ENCODE measurements at regions not wholly inside any gene's neighbourhood (a gene's known extent, or its start where the extent isn't known, plus 50 kb on each side); places are given as distances from the start of the nearest gene placed in this dataset.
"Not testable (repeated sequence)": the region's sequence is repeated elsewhere in the genome, so short reads cannot be mapped to it uniquely, and the experiment has no call there.

DNA sequence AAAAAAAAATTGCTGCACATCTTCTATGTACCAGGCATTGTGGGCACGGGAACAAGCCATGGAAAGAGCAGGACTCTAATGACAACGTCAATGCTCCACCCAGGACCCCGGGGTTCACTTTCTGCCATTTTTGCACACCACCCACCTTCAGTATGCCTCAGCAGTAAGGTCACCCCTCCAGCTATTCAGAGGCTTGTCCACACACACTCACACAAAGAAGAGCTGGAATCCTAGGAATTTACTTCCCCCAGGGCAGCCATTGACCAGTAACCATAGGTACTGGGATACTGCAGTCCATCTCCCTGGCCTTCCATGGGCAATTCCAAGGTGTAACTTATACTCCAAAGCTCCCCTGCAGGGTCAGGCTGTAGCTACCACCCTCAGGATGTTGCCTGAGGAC is 170.8 kb downstream of the SUCLG1 start:
- no peak for DNase-seq (ENCODE audit: low spot score)

DNA sequence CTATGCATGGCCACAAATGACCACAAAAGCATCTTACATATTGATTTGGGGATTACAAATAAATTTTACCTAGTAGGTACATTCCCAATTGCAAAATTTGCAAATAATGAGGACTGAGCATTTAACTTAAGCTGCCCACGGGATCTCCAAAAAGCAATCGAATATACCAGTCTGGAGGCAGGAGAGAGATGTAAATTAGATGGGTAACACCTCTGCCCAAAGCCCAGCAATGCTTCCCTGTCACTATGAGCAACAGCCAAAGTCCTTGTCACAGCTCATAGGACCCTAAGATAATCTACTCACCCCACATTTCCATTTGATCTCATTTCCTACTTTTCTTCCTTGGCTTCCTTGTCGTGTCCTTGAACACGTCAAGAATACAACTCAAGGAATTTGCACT is 172.2 kb downstream of the SUCLG1 start:
- no peak for DNase-seq (ENCODE audit: low spot score)

DNA sequence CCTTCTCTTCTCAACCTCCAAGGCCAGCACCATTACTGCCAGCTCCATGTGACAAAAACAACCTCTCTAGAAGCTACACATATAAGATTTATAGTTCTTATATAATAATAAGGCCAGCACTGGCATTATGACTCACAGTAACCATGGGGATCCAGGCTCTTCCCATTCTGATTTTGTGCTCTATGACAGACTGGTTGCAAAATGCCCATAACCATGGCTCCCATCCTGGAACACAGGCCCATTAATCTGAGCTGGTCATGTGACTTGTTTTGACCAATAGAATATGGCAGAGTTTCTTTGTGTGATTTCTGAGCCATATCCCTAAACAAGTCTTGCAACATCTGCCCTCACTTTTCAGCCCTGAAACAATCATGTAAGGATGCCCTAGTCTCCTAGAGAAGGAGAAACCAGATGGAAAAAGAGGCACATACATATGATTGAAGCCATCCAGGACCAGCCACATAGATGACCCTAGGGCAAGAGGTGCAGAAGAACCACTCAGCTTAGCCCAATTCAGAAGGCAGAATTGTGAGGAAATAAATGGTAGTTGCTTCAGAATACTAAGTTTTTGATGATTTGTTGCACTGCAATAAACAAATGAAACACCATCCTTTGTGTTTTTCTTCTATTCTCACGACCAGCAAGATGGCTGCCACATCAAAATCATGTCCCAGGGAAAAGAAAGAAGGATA is 173.9 kb downstream of the SUCLG1 start:
- no peak for DNase-seq (ENCODE audit: low spot score)

DNA sequence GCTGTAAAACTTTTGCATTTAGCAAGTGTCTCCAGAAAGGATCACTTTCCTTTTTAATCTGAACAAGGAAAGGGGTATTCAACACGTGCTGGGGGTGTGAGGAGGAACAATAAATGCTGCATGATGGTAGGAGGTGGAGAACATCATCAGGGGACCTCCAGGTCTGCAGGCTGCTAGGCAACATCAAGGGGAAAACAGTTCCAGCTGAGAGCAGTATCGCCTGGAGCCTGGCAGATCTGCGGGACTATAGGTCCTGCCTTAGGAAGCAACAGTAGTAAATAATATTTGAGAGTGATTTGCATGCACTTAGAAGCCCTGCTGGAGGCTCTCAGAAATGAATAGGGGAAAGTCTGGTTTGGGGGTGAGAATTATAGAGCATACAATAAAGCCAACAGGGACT is 175.6 kb downstream of the SUCLG1 start:
- DNase-seq (ENCODE audit: low spot score): no peak

DNA sequence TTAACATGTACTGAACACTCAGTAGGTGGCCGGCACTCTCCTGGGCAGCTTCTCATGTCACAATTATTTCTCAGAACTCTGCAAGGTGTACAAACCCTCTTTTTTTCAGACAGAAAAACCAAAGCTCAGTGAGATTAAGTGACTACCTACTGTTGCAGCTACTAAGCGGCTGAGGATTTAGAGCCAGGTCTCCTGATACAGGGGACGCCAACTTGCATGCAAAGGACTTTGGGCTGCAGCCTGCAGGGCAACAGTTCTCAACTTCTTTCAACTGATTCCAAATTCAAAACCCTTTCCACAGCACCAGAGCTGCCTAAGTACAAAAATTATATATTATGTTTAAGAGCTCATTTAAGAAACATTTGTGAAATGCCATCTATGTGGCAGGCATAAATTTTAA is 177.6 kb downstream of the SUCLG1 start:
- no peak for DNase-seq (ENCODE audit: low spot score)

DNA sequence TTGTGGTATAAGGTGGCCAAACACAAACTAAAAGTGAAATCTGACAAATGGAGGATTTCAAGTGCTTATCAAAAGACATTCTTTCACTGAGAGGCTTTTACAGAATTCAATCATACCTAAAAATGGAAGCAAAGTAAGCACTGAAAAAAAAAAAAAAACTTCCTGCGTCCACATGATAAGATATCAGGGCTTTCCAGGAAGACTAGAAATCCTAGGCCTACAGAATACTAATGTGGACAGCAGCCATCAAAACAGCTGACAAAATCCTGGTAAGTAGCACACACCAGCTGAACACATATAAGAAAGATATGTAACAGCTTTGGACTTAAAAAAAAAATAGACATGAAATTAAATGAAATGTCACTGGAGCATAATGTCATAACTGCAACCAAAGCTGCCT is 178.2 kb downstream of the SUCLG1 start:
- no peak for DNase-seq (ENCODE audit: low spot score)

DNA sequence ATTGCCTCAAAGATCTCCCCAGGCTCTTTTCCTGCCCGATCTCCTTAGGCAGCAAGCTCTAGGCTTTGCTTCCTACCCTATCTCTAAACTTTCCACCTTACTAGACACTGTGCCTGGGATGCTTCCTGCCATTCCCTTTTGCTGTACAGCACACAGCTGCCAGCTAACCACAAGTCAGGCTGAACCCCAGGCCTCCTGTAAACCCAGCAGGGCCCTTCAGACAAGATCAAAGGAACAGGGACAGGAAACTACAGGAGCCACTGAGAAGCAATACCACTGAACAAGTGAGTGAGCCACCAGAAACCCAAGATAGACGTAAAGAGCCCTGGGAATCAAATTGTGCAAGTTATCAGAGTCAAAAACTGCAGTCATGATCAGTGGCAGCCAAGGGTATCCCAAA is 180.7 kb downstream of the SUCLG1 start:
- DNase-seq (ENCODE audit: low spot score): no peak

DNA sequence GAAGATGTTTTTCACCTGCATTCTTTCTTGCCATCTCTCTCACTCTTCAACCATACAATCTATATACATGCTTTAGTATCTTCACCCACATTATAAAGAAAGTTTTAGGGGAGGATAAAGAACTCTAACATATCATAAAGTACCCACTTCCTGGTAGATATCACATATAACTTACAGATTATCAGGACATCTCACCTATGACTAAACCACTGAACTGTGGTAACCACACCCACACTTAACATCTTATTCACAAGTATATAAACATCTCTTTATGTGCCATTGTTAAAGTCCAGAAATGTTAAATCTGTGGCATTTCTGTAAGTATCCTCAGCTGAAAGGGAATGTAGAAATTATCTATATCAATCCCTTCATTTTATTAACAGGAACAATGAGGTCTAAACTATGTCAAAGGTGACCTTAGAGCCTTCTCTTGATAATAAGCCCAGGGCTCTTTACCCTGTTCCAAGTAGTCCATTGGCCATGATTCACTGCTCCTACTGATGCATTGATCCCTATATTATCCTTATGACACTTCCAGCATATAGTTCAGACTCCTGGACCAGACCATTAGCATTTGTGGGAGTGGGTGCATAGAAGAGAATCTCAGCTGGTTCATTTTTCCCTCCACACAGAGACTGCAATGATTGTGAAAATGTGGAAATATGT is 182.4 kb downstream of the SUCLG1 start:
- DNase-seq (ENCODE audit: low spot score): no peak

DNA sequence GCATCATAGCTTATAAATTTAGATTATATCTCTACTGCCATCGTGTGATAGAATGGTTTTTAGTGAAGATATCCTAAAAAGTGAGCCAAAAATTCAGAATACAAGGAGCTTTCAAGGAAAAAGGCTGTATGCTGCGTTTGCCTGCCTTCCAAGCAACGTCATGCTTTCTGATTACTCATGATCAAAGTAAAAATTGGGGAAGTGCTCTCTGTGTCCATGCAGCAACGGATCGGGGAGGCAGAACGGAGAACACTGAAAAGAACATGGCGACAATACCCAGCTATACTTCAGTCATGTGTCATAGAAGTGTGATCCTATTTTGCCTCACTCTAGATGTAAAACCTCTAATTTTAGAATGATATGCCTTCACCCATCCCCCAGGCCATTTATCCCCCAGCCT is 185.7 kb downstream of the SUCLG1 start:
- DNase-seq (ENCODE audit: low spot score): no peak

DNA sequence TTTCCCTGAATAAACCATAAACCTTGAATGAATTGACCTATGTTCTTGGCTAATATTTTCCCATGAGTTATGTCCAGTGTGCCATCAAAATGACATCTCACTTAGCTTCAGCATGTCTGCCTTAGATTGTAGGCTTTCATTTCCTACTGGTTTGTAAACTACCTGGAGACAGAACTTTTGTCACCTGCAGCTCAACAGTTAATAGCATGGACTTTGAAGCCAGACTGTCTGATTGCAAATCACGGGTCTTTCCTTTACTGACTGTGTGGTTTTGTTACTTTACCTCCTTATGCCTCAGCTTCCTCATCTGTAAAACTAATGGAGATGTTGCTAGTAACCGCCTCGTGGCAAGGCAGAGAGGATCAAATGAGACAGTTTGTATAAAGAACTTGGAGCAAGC is 187.1 kb downstream of the SUCLG1 start:
- DNase-seq (ENCODE audit: low spot score): no peak

DNA sequence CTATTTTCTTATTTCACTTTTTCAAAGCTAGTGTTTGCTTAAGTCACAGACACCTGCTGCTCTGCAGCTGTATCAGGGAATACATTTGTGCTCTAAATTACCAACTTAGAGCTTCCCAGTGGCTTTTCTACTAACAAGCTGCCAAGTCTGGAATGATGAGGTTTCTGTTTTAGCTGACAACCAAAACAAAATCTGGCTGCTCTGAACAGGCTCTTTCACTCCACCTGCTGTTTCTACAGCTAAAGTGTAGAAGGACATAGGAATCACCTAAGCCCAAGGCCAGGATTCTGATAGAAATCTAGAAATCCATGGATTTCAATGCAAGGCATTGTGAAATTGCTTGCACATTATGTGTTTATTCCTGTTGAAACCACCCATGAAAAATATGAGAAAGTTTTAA is 201.2 kb downstream of the SUCLG1 start:
- no peak for DNase-seq (ENCODE audit: low spot score)

DNA sequence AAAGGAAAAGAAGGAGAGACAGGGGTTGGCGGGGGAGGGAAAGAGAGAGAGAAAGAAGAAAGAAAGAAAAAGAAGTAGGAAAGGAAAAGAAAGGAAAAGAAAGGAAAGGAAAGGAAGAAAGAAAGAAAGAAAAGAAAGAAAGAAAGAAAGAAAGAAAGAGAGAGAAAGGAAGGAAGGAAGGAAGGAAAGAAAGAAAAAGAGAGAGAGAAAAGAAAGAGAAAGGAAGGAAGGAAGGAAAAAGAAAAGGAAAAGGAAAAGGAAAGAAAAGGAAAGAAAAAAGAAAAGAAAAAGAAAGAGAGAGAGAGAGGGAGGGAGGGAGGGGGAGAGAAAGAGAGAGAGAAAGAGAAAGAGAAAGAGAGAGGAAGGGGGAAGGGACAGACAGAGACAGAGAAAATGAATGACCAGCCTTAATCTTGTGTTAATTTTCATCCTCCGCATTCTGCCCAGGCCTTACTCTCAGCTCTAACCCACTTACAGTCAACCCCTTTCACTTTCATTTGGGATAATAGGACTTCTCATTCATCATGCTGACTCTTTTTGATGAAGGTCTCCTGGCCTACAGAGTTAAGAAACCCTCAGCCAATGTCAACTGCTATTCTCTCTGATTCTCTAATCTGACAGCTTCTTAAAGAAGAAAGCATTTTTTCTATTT is 207.3 kb downstream of the SUCLG1 start:
- DNase-seq (ENCODE audit: low spot score): no peak

DNA sequence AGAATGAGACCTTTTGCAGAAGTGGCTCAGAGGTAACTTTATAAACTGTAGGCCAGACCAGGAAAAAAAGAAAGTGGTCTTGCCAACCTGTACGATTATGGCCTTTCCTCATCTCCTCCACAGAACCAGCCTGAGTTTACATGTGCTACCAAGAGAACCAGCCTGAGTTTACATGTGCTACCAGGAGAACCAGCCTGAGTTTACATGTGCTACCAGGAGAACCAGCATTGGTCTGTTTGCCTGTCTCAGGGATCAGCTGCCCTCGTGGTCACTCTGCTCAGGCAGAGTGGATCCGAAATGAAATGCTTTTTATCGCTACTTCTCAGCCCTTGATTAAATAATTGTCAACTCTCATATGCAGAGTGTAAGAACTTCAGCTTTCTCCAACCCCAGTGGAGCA is 209.9 kb downstream of the SUCLG1 start:
- no peak for DNase-seq (ENCODE audit: low spot score)

DNA sequence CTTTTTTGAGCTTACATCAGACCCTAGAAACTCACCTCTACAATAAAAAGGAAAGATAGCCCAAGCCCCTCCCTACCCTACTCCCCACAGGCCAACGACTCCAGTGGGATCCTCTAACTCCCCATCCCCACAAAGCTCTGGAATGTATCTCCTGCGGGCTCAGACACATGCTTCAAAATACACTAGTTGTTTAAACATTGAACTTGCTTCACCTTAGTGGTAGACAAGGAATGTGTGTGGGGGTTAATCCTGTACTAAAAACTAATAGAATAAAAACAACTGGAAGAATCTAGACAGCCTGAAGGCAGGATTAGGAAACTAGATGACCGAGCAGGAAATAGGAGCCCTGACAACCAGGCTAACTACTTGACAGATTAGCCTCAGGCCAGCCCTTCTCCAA is 211.5 kb downstream of the SUCLG1 start:
- DNase-seq (ENCODE audit: low spot score): no peak

DNA sequence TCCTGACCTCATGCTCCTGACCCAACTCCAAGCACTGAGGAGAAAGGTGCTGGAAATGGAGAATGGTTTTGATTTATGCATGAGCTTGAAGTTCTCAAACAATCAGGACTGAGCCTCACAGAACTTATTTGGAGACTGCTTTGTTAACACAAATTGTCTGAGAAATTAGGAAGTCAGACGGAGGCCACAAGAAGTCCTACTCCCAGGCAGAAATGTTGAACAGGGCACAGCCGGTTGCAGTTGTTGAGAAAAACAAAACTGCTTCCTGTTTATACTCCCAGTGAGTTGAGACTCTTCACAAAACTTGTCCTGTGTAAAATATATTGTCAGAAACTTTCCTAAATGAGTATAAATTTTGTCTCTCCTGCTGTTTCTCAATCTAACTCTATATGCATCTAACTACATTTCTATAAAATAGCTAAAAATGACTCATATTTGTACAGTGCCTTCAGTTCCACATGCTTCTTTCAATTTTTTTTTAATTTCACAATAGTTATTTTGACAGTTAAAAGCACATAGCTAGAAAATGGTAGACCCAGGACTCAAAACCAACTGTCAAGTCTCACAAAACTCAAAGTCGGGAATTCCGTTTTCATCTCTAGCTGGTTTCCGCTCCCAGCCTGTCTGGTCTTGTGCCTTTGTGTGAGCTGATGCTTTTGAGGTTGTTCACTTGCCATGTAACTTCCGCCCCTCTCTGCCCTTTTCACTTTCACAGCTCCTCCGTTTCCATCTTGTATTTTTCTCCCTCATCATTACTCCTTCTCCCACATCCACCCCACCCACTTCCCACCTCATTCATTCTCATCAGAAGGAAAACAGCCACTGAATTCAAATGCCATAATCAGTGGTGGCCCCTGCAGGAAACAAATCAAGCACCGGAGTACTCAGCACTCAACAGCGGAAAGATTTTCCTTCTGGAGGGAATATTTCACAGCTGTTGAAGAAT is 215.0 kb downstream of the SUCLG1 start:
- DNase-seq (ENCODE audit: low spot score): no peak

DNA sequence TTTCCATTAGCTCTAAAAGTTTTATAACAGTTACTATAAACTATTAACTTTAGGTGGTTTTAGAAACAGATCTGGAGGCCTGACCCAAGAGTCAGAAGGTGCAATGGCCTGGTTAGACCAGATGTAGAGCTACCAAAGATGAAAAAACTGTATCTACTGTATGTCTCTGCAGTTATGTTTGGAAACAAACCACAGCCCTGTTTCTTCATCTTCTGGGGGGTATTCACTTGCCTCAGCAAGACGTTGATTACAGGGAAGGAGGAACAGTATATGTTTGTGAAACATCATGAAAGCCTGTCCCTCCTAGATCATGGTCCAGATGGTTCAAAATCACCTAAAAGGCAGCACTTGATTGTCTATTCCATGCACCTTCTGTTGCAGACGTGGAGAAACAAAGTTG is 220.2 kb downstream of the SUCLG1 start:
- DNase-seq (ENCODE audit: low spot score): no peak

DNA sequence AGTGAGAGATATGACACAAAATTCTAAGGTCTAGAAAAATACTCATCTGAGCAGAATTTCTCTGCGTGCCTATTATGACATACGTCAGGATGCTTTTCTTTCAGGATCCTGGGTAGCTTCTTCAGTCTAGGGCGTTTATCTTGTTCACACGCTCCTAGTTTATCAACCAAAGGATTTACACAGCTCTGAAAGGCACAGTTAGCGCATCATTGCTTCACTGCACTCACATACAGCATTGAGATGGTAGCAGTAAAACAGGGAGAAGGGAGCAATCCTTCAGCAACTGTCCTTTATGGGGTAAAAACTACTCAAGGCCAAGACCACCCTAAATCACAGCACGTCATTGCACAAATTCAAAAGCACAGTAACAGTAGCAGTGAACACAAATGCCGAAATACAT is 222.8 kb downstream of the SUCLG1 start:
- no peak for DNase-seq (ENCODE audit: low spot score)

DNA sequence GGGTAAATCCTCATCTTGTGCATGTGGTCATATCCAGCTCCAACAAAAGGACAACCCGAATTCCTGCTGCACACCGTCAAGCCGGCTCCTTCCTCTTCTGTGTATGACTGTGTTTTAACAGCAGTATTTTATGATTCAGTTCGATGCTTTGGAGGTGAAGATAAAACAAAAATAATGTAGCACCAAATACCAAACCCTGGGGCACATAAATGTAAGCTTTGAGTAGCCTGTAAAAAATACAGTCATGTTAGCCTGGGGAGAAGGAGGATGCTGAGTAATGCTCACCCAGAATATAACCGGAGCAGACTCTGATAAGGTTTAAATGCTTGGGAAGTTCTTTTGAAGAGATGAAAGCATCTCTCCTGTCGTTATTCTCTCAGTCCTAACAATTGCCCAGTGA is 225.0 kb downstream of the SUCLG1 start:
- no peak for DNase-seq (ENCODE audit: low spot score)

DNA sequence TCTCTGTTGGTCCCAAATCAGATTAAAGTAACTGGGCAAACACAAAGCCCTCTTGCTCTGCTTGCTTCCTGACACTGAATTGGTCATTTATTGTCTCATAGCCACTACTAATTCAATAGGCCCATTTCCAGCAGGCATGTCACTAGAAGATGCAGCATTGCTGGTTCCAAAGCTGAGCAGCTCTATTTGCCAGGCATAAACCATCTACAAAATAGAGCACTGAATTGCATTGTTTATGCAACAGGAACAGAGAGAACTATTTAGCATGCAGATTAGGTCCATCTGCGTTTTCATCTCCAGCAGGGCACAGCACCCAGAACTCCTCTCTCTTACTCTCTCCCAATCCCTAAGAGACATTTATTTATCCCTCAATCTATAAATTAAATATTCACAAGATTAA is 227.6 kb downstream of the SUCLG1 start:
- DNase-seq (ENCODE audit: low spot score): no peak

DNA sequence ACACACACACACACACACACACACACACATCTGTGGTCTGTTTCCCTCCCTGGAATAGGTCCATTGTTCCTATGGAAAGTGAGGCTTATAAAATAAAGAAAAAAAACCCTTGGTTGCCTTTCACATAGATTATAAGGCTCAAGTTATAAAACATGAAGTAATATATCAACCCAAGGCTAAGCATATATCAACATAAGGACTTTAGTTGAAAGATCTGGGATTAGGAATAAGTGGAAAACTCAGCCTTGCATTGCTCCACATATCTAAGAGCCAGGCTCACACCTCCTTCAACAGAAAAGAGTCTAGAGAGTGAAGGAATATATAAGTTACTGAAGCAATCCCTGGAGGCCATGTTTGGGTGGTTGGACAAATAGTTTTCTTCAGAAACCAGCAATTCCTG is 235.0 kb downstream of the SUCLG1 start:
- no peak for DNase-seq (ENCODE audit: low spot score)

DNA sequence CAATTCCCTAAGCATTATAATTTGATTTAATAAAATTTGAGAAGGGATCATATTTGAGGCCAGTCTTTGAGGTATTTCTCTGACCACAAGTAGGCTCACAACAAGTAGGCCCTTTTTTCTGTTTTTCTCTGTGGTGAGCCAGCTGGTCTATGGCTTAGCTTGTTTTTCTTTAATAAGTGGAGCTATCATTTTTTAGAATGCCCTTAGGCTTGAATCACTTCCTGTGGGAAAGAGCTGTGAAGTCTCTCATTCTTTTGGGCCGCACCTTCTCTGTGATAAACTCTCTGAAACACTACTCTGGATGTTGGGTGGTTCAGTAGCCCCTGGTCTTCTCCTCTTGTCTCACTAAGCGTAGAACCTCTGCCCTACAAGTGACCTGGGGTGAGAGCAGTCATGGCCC is 235.9 kb downstream of the SUCLG1 start:
- DNase-seq (ENCODE audit: low spot score): no peak

DNA sequence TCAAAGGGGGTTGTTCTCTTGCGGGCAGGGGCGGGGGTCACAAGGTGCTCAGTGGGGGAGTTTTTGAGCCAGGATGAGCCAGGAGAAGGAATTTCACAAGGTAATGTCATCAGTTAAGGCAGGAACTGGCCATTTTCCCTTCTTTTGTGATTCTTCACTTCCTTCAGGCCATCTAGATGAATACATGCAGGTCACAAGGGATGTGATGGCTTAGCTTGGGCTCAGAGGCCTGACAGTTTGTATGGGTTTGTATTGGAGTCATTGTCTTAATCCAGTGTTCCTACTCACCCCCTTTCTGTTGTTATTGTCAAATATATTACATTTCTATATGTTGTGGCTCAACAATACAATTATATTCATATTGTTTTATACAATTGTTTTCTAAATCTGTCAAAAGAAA is 238.0 kb downstream of the SUCLG1 start:
- DNase-seq (ENCODE audit: low spot score): not testable (repeated sequence)

DNA sequence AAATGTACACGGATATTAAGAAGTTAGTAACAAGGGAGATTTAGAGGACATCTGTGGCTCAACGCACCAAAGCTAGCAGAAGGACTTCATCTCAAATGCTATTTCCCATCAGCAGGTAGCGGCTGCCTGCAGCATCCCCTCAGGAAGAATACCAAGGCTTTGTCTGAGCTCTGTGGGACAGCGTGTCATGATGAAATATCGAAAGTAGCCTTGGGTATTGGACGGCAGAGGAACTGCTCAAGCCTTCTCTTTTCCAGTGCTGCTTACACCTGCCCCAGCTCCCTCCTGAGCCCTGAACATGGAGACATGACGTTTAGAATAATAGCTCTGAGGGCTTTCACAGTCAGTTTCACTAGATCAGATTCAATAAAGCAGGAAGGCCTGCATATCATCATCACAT is 241.6 kb downstream of the SUCLG1 start:
- DNase-seq (ENCODE audit: low spot score): no peak

Measured in left forelimb (tissue), 1 donor.